K562 (cell line): ENCODE measurements at regions not wholly inside any gene's neighbourhood (a gene's known extent, or its start where the extent isn't known, plus 50 kb on each side); places are given as distances from the start of the nearest gene placed in this dataset.

ENCODE experiments used
- ATAC-seq: fragments of 200-7000 bp; cut with Tn5 transposase; 3 replicates; pipeline ENCODE4 v1.9.1; 2020; ENCODE audit warnings: moderate library complexity
- BruUV-seq: library from RNA; stranded (reverse); fragments of 400-500 nt; replicated peaks from 2 replicates; lab custom pipeline; 2021; lab: Mats Ljungman, UMichigan
- CTCF ChIA-PET: fragments of 300-600 bp; formaldehyde crosslinking; extraction: SDS; loops from one replicate; lab custom pipeline; 2021; ENCODE audit warnings: low intra/inter-chr PET ratio; lab: Yijun Ruan, JAX
- POLR2A ChIA-PET: fragments of 300-600, 350-650 bp; sonication (Branson Sonifier 250); formaldehyde crosslinking; extraction: SDS; loops from one replicate; lab custom pipeline; 2021; ENCODE audit warnings: antibody characterized with exemption, inconsistent platforms; lab: Yijun Ruan, JAX
- DNase-seq, 4 experiments: peaks; one replicate each; pipeline versions ENCODE4 v3.0.0 to v3.0.0-alpha.2; 2011 to 2018; ENCODE audit warnings: low spot score in 3 of 4, mixed read lengths in 3 of 4; ENCODE audit errors: extremely low read depth in 1 of 4
- FAIRE-seq: peaks from 2 replicates; lab custom pipeline; 2011; peaks lifted over from hg19 to GRCh38; lab: Jason Lieb, UNC
- H2AFZ ChIP-seq: 2 replicates; pipeline ENCODE4 v1.6.0; 2011; ENCODE audit warnings: low read depth, low read length, control low read depth, inconsistent platforms
- H3K27ac ChIP-seq: fragments of 200-600 bp; 3 replicates; pipeline ENCODE4 v1.8.0; 2011; ENCODE audit warnings: low read depth, mild to moderate bottlenecking, control low read depth, inconsistent platforms, low read length, moderate library complexity, mixed read lengths; ENCODE audit errors: extremely low read depth
- H3K27me3 ChIP-seq, 2 experiments: fragments of 300-600 bp in 1 of 2; 2 replicates in 1 of 2; 3 replicates in 1 of 2; pipeline versions ENCODE4 v1.6.0 to v1.8.0; 2011; ENCODE audit warnings: inconsistent platforms in 2 of 2, low read length in 2 of 2, mild to moderate bottlenecking in 1 of 2, mixed read lengths in 1 of 2, moderate library complexity in 1 of 2; ENCODE audit not compliant: control insufficient read depth in 2 of 2, insufficient read depth in 2 of 2
- H3K36me3 ChIP-seq: fragments of 300-600 bp; 3 replicates; pipeline ENCODE4 v1.8.0; 2011; ENCODE audit warnings: mild to moderate bottlenecking, low read length, inconsistent platforms; ENCODE audit not compliant: control insufficient read depth, insufficient read depth
- H3K4me1 ChIP-seq, 2 experiments: fragments of 200-600 bp in 1 of 2; replicated peaks in 1 of 2; 2 replicates in 1 of 2; 3 replicates in 1 of 2; pipeline versions ENCODE4 v1.5.1 to v1.8.0; 2011; ENCODE audit warnings: inconsistent platforms in 2 of 2, low read length in 2 of 2, mild to moderate bottlenecking in 1 of 2, mixed read lengths in 1 of 2, moderate library complexity in 1 of 2; ENCODE audit not compliant: control insufficient read depth in 2 of 2, insufficient read depth in 2 of 2
- H3K4me2 ChIP-seq: 2 replicates; pipeline ENCODE4 v1.6.1; 2011; ENCODE audit warnings: low read length, control low read depth, inconsistent platforms, mixed read lengths; ENCODE audit not compliant: insufficient read depth
- H3K4me3 ChIP-seq: fragments of 200-600 bp; sonication (generic), shearing (Covaris generic); 2 replicates; pipeline ENCODE4 v1.5.1; 2016; ENCODE audit warnings: control low read depth, inconsistent platforms
- H3K79me2 ChIP-seq: fragments of 200-600 bp; 3 replicates; pipeline ENCODE4 v1.8.0; 2011; ENCODE audit warnings: low read length, inconsistent platforms; ENCODE audit not compliant: control insufficient read depth, insufficient read depth
- H3K9ac ChIP-seq, 2 experiments: 2 replicates each; pipeline versions ENCODE4 v1.6.0 to v1.6.1; 2011; ENCODE audit warnings: low read depth in 2 of 2, low read length in 2 of 2, control low read depth in 1 of 2, inconsistent platforms in 1 of 2, mild to moderate bottlenecking in 1 of 2, mixed read lengths in 1 of 2; ENCODE audit not compliant: insufficient read depth in 1 of 2
- H3K9me1 ChIP-seq: one replicate; pipeline ENCODE4 v1.6.0; 2011; ENCODE audit warnings: inconsistent platforms, mild to moderate bottlenecking, low read length, moderate library complexity; ENCODE audit not compliant: control insufficient read depth, insufficient read depth
- H3K9me3 ChIP-seq: replicated peaks from 2 replicates; pipeline ENCODE4 v1.5.1; 2011; ENCODE audit warnings: low read depth, low read length, inconsistent platforms; ENCODE audit not compliant: control insufficient read depth, insufficient read depth
- H4K20me1 ChIP-seq: replicated peaks from 2 replicates; pipeline ENCODE4 v1.6.1; 2011; ENCODE audit warnings: low read length, inconsistent platforms, mixed read lengths; ENCODE audit not compliant: control insufficient read depth, insufficient read depth
- ATF3 ChIP-seq, 2 experiments: fragments of 450-650 bp in 1 of 2; sonication (generic) in 1 of 2; formaldehyde crosslinking in 1 of 2; IDR thresholded peaks in 1 of 2; conservative IDR thresholded peaks in 1 of 2; 2 replicates each; pipeline versions ENCODE4 v1.6.1 to v1.8.1; 2016 to 2023; ENCODE audit warnings: mild to moderate bottlenecking in 2 of 2, moderate library complexity in 2 of 2, inconsistent platforms in 1 of 2, missing genetic modification reagents in 1 of 2
- BDP1 ChIP-seq: IDR thresholded peaks from 3 replicates; pipeline ENCODE4 v1.6.1; 2011; ENCODE audit not compliant: insufficient read length, insufficient read depth
- CREBBP ChIP-seq: IDR thresholded peaks from one replicate; pipeline ENCODE4 v1.6.1; 2012; ENCODE audit warnings: low read depth, mild to moderate bottlenecking, control low read depth, inconsistent platforms, low read length
- CREM ChIP-seq: IDR thresholded peaks from 2 replicates; pipeline ENCODE4 v1.6.1; 2014; ENCODE audit warnings: antibody characterized with exemption, low read depth
- E2F4 ChIP-seq: sonication (generic); formaldehyde crosslinking; IDR thresholded peaks from 2 replicates; pipeline ENCODE4 v1.8.0; 2022; ENCODE audit warnings: mild to moderate bottlenecking, low read depth, missing genetic modification reagents
- HDGF ChIP-seq: fragments of 450-650 bp; IDR thresholded peaks from 2 replicates; pipeline ENCODE4 v1.6.1; 2016
- MAFK ChIP-seq: IDR thresholded peaks from 2 replicates; pipeline ENCODE4 v1.6.1; 2011; ENCODE audit warnings: low read length, improper control_type of control experiment
- NFXL1 ChIP-seq: fragments of 450-650 bp; formaldehyde crosslinking; IDR thresholded peaks from 2 replicates; pipeline ENCODE4 v1.4.0; 2021; ENCODE audit warnings: mild to moderate bottlenecking
- NONO ChIP-seq, 2 experiments: fragments of 200-400 bp in 1 of 2; fragments of 450-650 bp in 1 of 2; formaldehyde crosslinking in 1 of 2; IDR thresholded peaks; 2 replicates each; pipeline ENCODE4 v1.6.1; 2017; ENCODE audit warnings: low read depth in 2 of 2, mild to moderate bottlenecking in 2 of 2, moderate library complexity in 2 of 2, low read length in 1 of 2
- PBX2 ChIP-seq, 2 experiments: IDR thresholded peaks in 1 of 2; conservative IDR thresholded peaks in 1 of 2; 2 replicates each; pipeline ENCODE4 v1.6.1; 2016; ENCODE audit warnings: low read depth in 2 of 2, mild to moderate bottlenecking in 1 of 2, missing compliant biosample characterization in 1 of 2, missing genetic modification characterization in 1 of 2, moderate library complexity in 1 of 2
- PTBP1 ChIP-seq: fragments of 200-400 bp; formaldehyde crosslinking; IDR thresholded peaks from 2 replicates; pipeline ENCODE4 v1.6.1; 2017; ENCODE audit warnings: low read depth, low read length
- RAD21 ChIP-seq, 2 experiments: fragments of 250-450 bp in 1 of 2; fragments of 450-650 bp in 1 of 2; sonication (Bioruptor Pico) in 1 of 2; formaldehyde crosslinking in 1 of 2; IDR thresholded peaks in 1 of 2; conservative IDR thresholded peaks in 1 of 2; 2 replicates each; pipeline versions ENCODE4 v1.4.0 to v1.8.0; 2020 to 2022; ENCODE audit warnings: mild to moderate bottlenecking in 2 of 2, moderate library complexity in 1 of 2
- RFX7 ChIP-seq: fragments of 250-450 bp; sonication (Bioruptor Pico); IDR thresholded peaks from 2 replicates; pipeline ENCODE4 v1.5.1; 2021; ENCODE audit warnings: mild to moderate bottlenecking
- THRB ChIP-seq: fragments of 450-650 bp; formaldehyde crosslinking; conservative IDR thresholded peaks from 2 replicates; pipeline ENCODE4 v1.4.0; 2022; ENCODE audit warnings: mild to moderate bottlenecking, missing genetic modification characterization
- WGBS: fragments of 100-300 bp; shearing (Covaris generic); methylation state at CpG from one replicate; pipeline ENCODE4 v1.1.6; 2016; ENCODE audit warnings: low coverage, mixed read lengths; ENCODE audit not compliant: insufficient coverage; ENCODE audit errors: missing lambda C conversion rate; 5-methylcytosine and 5-hydroxymethylcytosine counted together
- in situ Hi-C: fragments of 300-500 bp; cut with MboI; formaldehyde crosslinking; loops from 4 replicates; pipeline ENCODE4 v1.15.0; 2018; ENCODE audit warnings: inconsistent platforms, mixed read lengths
- intact Hi-C: fragments of 100-400 bp; cut with micrococcal nuclease; formaldehyde crosslinking; loops from 2 replicates; pipeline ENCODE4 v1.14.2; 2022

- 0% methylated on average over 1 of the region's 1 CpG for WGBS
- H3K4me2 ChIP-seq = no peak overlapping the region
- H3K9me3 ChIP-seq = no peaks in the 10 kb centered on the region; the same call in 1 of the 2 replicates
- H3K36me3 ChIP-seq = no peaks in the 10 kb centered on the region
- in situ Hi-C loops = no loop called here
- no TSS peak for BruUV-seq
- DNase-seq = no peak
- no peaks in the 10 kb centered on the region for H4K20me1 ChIP-seq
- ATAC-seq = no peak
- POLR2A ChIA-PET = no interaction called here
- no peaks in the 10 kb centered on the region for H3K27me3 ChIP-seq
- no peak overlapping the region for H3K27ac ChIP-seq
- CTCF ChIA-PET = no interaction called here
- no peak overlapping the region for H2AFZ ChIP-seq
- no peak overlapping the region for H3K9ac ChIP-seq
- no peaks in the 10 kb centered on the region for H3K79me2 ChIP-seq
- FAIRE-seq = no peak
- H3K4me1 ChIP-seq = no peaks in the 10 kb centered on the region
- H3K4me3 ChIP-seq = no peak overlapping the region
- no peak for TF ChIP-seq BDP1
- no peak for TF ChIP-seq RFX7 (CRISPR knock-in tag)
- no peak for TF ChIP-seq MAFK
- no peak for TF ChIP-seq THRB (CRISPR knock-in tag)
- no peak for TF ChIP-seq PBX2 (CRISPR knock-in tag; IDR thresholded peaks at IDR 0.05; ENCODE audit: low read depth)
- TF ChIP-seq PBX2 (tag; conservative IDR thresholded peaks at IDR 0.05; ENCODE audit: low read depth) = no peak
- no peak for TF ChIP-seq NFXL1
- TF ChIP-seq CREBBP = no peak
- TF ChIP-seq PTBP1 = no peak
- no peak for TF ChIP-seq CREM
- no peak for TF ChIP-seq ATF3 (IDR thresholded peaks at IDR 0.05)
- TF ChIP-seq ATF3 (CRISPR knock-in tag; conservative IDR thresholded peaks at IDR 0.05) = no peak
- no peak for TF ChIP-seq E2F4 (CRISPR knock-in tag)
- TF ChIP-seq RAD21 (CRISPR knock-in tag; conservative IDR thresholded peaks at IDR 0.05 in 1 of 2, IDR thresholded peaks at IDR 0.05 in 1 of 2) = no peak
- no peak for TF ChIP-seq NONO (IDR thresholded peaks at IDR 0.05; ENCODE audit: low read depth in 2 of 2, low read length in 1 of 2)
- TF ChIP-seq HDGF = no peak
- intact Hi-C loops = no loop called here
- no peaks in the 10 kb centered on the region for H3K9me1 ChIP-seq
These were observed 853.5 kb downstream of the METTL15 start for GRCh38 chr11:28961726-28962125.
